Loucy (cell line): ENCODE measurements at regions not wholly inside any gene's neighbourhood (a gene's known extent, or its start where the extent isn't known, plus 50 kb on each side); places are given as distances from the start of the nearest gene placed in this dataset.

ENCODE experiments used
- H2AFZ ChIP-seq: fragments of 200-600 bp; sonication (generic); 2 replicates; pipeline ENCODE4 v1.6.0; 2016; ENCODE audit warnings: antibody characterized with exemption, mild to moderate bottlenecking, low read length, moderate library complexity
- H3F3A ChIP-seq: fragments of 200-600 bp; 2 replicates; pipeline ENCODE4 v1.6.0; 2016; ENCODE audit warnings: antibody characterized with exemption, low read depth, mild to moderate bottlenecking
- H3K27me3 ChIP-seq: fragments of 200-600 bp; sonication (generic); 2 replicates; pipeline ENCODE4 v1.6.1; 2014; ENCODE audit warnings: low read length, mild to moderate bottlenecking; ENCODE audit not compliant: insufficient read depth, poor library complexity, severe bottlenecking
- H3K36me3 ChIP-seq: fragments of 200-600 bp; sonication (generic); 2 replicates; pipeline ENCODE4 v1.6.1; 2016; ENCODE audit warnings: low read length; ENCODE audit not compliant: insufficient read depth
- H3K4me1 ChIP-seq: fragments of 200-600 bp; sonication (generic); 2 replicates; pipeline ENCODE4 v1.5.1; 2014; ENCODE audit warnings: low read length, mild to moderate bottlenecking; ENCODE audit not compliant: insufficient read depth, poor library complexity, severe bottlenecking
- H3K4me2 ChIP-seq: fragments of 200-600 bp; sonication (generic); 2 replicates; pipeline ENCODE4 v1.6.0; 2014; ENCODE audit warnings: antibody characterized with exemption, low read length, low read depth, mild to moderate bottlenecking; ENCODE audit not compliant: poor library complexity, severe bottlenecking
- H3K4me3 ChIP-seq: fragments of 200-600 bp; sonication (generic); 2 replicates; pipeline ENCODE4 v1.5.1; 2014; ENCODE audit warnings: low read length, mild to moderate bottlenecking, mixed read lengths; ENCODE audit not compliant: poor library complexity, severe bottlenecking
- H3K79me2 ChIP-seq: fragments of 200-600 bp; sonication (generic); 2 replicates; pipeline ENCODE4 v1.6.1; 2014; ENCODE audit warnings: low read length; ENCODE audit not compliant: insufficient read depth
- H3K9ac ChIP-seq: fragments of 200-600 bp; sonication (generic); 2 replicates; pipeline ENCODE4 v1.6.0; 2014; ENCODE audit warnings: mild to moderate bottlenecking, low read depth, low read length, moderate library complexity; ENCODE audit not compliant: poor library complexity, severe bottlenecking
- H3K9me2 ChIP-seq: fragments of 200-600 bp; sonication (generic); replicated peaks from 2 replicates; pipeline ENCODE4 v1.6.1; 2016; ENCODE audit warnings: low read depth, low read length, mixed read lengths
- H3K9me3 ChIP-seq: fragments of 200-600 bp; sonication (generic); 2 replicates; pipeline ENCODE4 v1.6.1; 2014; ENCODE audit warnings: mild to moderate bottlenecking, antibody characterized with exemption, low read length, low read depth; ENCODE audit not compliant: insufficient read depth
- H4K20me1 ChIP-seq: fragments of 200-600 bp; sonication (generic); 2 replicates; pipeline ENCODE4 v1.6.0; 2014; ENCODE audit warnings: antibody characterized with exemption, low read length, mild to moderate bottlenecking; ENCODE audit not compliant: insufficient read depth, poor library complexity, severe bottlenecking
- CTCF ChIP-seq: fragments of 200-600 bp; sonication (generic); conservative IDR thresholded peaks from 2 replicates; pipeline ENCODE4 v1.5.1; 2014; ENCODE audit warnings: mild to moderate bottlenecking, antibody characterized with exemption, low read length
- EZH2phosphoT487 ChIP-seq: fragments of 200-600 bp; IDR thresholded peaks from 2 replicates; pipeline ENCODE4 v1.6.1; 2018; ENCODE audit warnings: antibody characterized with exemption, mild to moderate bottlenecking, moderate library complexity, borderline replicate concordance

DNA sequence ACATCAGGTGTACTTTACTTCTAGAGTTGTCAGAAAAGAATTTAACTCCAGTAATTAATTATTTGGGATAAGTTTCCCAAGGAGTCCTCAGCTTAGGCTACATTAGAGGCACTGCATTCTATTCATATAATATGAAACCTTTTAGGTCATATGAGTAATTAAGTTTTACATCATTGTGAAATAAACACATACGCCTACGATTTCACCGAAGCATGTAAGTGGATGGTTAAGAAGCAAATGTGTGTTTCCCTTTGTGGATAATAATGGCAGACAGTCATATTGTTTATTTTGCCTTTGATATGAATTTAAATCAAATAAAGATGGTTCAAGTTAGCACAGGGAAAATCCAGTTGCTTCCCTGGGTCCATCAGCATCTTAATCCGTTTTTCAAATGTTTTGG, 535.9 kb upstream of the ATP11B start:
- no peak overlapping the region for H3K4me2 ChIP-seq
- no peak overlapping the region for H2AFZ ChIP-seq
- no peaks in the 10 kb centered on the region for H3K9me3 ChIP-seq
- TF ChIP-seq EZH2phosphoT487, result no peak
- no peak for TF ChIP-seq CTCF
- no peaks in the 10 kb centered on the region for H3K36me3 ChIP-seq
- H4K20me1 ChIP-seq, result no peaks in the 10 kb centered on the region
- no peak overlapping the region for H3K9ac ChIP-seq
- H3F3A ChIP-seq, result no peaks in the 10 kb centered on the region
- H3K9me2 ChIP-seq, result no peaks in the 10 kb centered on the region
- H3K79me2 ChIP-seq, result no peaks in the 10 kb centered on the region
- H3K4me1 ChIP-seq, result no peaks in the 10 kb centered on the region
- H3K27me3 ChIP-seq, result no peaks in the 10 kb centered on the region
- H3K4me3 ChIP-seq, result no peak overlapping the region

- Histone ChIP-seq H3K9ac (no peak overlapping the region), H3F3A (no peaks in the 10 kb centered on the region), H3K79me2 (no peaks in the 10 kb centered on the region), H2AFZ (no peak overlapping the region), H3K36me3 (no peaks in the 10 kb centered on the region), H3K9me3 (no peaks in the 10 kb centered on the region), H4K20me1 (no peaks in the 10 kb centered on the region), H3K9me2 (no peaks in the 10 kb centered on the region), H3K27me3 (no peaks in the 10 kb centered on the region), H3K4me2 (no peak overlapping the region), H3K4me1 (no peaks in the 10 kb centered on the region), H3K4me3 (no peak overlapping the region)
- TF ChIP-seq EZH2phosphoT487 (no peak), CTCF (peak; percentile 64)
Observed at GRCh38 chr3:182258538-182259177, 534.6 kb upstream of the ATP11B start.

- no peak overlapping the region for H2AFZ ChIP-seq
- H3K4me3 ChIP-seq, result no peak overlapping the region
- no peaks in the 10 kb centered on the region for H3K4me1 ChIP-seq
- no peaks in the 10 kb centered on the region for H4K20me1 ChIP-seq
- no peaks in the 10 kb centered on the region for H3F3A ChIP-seq
- H3K4me2 ChIP-seq, result no peak overlapping the region
- H3K9me3 ChIP-seq, result no peaks in the 10 kb centered on the region
- no peaks in the 10 kb centered on the region for H3K36me3 ChIP-seq
- no peak overlapping the region for H3K9ac ChIP-seq
- no peaks in the 10 kb centered on the region for H3K27me3 ChIP-seq
- H3K79me2 ChIP-seq, result no peaks in the 10 kb centered on the region
- H3K9me2 ChIP-seq, result no peaks in the 10 kb centered on the region
- TF ChIP-seq CTCF (no peak), EZH2phosphoT487 (no peak)
Observed at GRCh38 chr3:182259579-182259978, 533.7 kb upstream of the ATP11B start.
